Anterior cingulate cortex (tissue), 58 donors: ENCODE measurements at regions not wholly inside any gene's neighbourhood (a gene's known extent, or its start where the extent isn't known, plus 50 kb on each side); places are given as distances from the start of the nearest gene placed in this dataset.
"Not testable (repeated sequence)": the region's sequence is repeated elsewhere in the genome, so short reads cannot be mapped to it uniquely, and the experiment has no call there.

Source experiments
- DNase-seq, 58 donors: peaks; one replicate each; lab custom pipeline; 2025; lab: John Stamatoyannopoulos, UW

DNA sequence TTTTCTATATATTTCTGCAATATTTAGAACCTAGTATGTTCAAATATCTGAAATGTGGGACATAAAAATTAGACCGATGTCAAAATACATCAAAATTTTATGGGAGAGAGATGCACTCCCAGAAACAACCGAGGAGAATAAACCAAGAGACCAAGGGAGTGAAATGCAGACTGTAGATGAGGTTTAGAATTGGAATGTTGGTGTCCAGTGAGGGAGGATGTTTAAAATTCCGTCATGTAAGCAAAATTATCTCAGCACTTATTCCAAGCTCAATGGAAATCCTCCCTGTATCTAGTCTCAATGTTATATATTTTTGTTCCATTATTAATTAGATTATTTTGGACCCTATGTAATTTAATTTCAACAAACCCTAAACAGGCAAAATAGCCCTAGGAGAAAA, 61.9 kb upstream of the MAGI2 start:
- DNase-seq = no peak

DNA sequence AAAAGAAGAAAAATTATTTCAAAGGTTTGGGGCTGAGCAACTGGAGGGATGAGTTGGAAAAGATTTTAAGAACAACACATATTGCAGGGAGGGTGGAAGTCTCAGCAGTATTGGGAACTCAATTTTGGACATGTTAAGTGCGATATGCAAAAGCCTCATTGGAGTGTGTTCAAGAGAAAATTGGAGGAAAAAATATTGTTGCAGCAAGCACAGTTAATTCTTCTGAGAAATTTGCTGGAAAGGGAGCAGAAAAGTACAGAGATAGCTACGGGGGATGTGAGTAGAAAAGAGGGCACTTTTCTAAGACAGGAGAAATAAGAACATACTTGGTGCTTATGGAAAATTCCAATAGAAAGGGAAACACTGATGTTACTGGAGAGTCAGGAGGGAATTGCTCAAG, 59.8 kb upstream of the MAGI2 start:
- peak in 2 of 58 donors; percentile 34 to 57 for DNase-seq

- peak in 1 of 58 donors; percentile 23 for DNase-seq
Measured at GRCh38 chr7:79512261-79512660, 58.8 kb upstream of the MAGI2 start.

GRCh38 chr7:79511056-79511455, 57.6 kb upstream of the MAGI2 start:
- DNase-seq = not testable (repeated sequence)

DNA sequence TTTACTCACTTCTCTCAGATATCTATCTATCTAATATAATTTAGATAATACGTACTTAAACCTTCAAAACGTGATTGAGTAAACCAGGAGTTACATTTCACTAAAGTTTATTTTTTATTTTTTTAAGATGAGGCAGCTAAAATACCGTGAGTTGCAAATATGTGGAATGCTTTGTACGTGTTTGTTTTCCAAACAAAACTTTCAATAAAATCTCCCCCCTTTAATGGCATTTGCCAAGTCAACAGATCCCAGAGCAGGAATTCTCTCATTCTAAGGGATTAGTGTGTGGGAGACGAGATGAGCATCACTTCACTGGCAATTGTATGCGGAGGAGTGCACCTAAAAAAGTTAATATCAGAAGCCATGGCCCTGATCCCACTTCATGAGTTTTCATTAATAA, 53.7 kb upstream of the MAGI2 start:
- no peak for DNase-seq

DNA sequence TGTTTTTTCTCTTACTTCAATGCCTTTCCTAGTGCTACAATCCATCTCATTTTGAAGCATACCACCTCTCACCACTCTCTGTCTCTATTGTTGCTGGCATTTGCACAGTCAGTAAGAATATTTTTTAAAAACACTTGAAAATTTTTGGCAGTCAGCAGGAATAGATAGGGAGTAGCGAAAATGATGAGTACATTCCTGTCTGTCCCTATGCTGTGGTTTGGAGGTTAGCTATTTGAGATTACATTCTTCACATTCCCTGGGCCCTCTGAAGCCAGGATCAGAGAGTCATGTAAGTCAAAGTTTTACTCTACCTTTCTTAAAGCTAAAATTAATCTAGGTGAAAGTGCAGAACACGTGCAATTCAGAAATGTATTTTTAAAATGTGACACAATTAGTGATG, 53.0 kb upstream of the MAGI2 start:
- DNase-seq = no peak

- peak in 2 of 58 donors; percentile 9 to 23 for DNase-seq
Measured at GRCh38 chr7:79504607-79505389, 51.3 kb upstream of the MAGI2 start.
